Caco-2 (cell line): ENCODE measurements at regions not wholly inside any gene's neighbourhood (a gene's known extent, or its start where the extent isn't known, plus 50 kb on each side); places are given as distances from the start of the nearest gene placed in this dataset.

ENCODE experiments used
- BruUV-seq: library from RNA; stranded (reverse); fragments of 400-500 nt; replicated peaks from 2 replicates; lab custom pipeline; 2021; lab: Mats Ljungman, UMichigan
- CTCF ChIA-PET: fragments of 300-600 bp; sonication (Branson Sonifier 250); formaldehyde crosslinking; loops from one replicate; lab custom pipeline; 2022; ENCODE audit warnings: antibody characterized with exemption; lab: Charles Lee
- POLR2A ChIA-PET: fragments of 300-600 bp; sonication (Branson Sonifier 250); formaldehyde crosslinking; loops from one replicate; lab custom pipeline; 2022; ENCODE audit warnings: antibody characterized with exemption; lab: Charles Lee
- DNase-seq, 2 experiments: peaks; one replicate each; pipeline versions ENCODE4 v3.0.0 to v3.0.0-alpha.2; 2020 to 2022
- H3K27me3 ChIP-seq: replicated peaks from 2 replicates; pipeline ENCODE4 v1.6.0; 2011; ENCODE audit warnings: low read length; ENCODE audit not compliant: control insufficient read depth, insufficient read depth
- H3K36me3 ChIP-seq: 2 replicates; pipeline ENCODE4 v1.5.1; 2011; ENCODE audit warnings: low read length; ENCODE audit not compliant: control insufficient read depth, insufficient read depth
- H3K4me1 ChIP-seq: fragments of 250-450 bp; sonication (Bioruptor Pico); 2 replicates; pipeline ENCODE4 v1.5.1; 2020; ENCODE audit warnings: mild to moderate bottlenecking
- H3K4me3 ChIP-seq: 2 replicates; pipeline ENCODE4 v1.5.1; 2011; ENCODE audit warnings: low read depth, mild to moderate bottlenecking, control low read depth, low read length
- H3K9me3 ChIP-seq: fragments of 250-450 bp; sonication (Bioruptor Pico); 2 replicates; pipeline ENCODE4 v1.5.1; 2020; ENCODE audit warnings: mild to moderate bottlenecking, moderate library complexity
- H3K27ac Mint-ChIP-seq: one replicate; pipeline ENCODE4 v1.8.0; 2022; ENCODE audit warnings: mixed read lengths; ENCODE audit not compliant: unreplicated experiment
- H3K27me3 Mint-ChIP-seq: one replicate; pipeline ENCODE4 v1.8.0; 2022; ENCODE audit warnings: mixed read lengths; ENCODE audit not compliant: insufficient read depth, unreplicated experiment
- H3K36me3 Mint-ChIP-seq: one replicate; pipeline ENCODE4 v1.8.0; 2022; ENCODE audit warnings: mild to moderate bottlenecking, mixed read lengths; ENCODE audit not compliant: insufficient read depth, unreplicated experiment
- H3K4me1 Mint-ChIP-seq: one replicate; pipeline ENCODE4 v1.8.0; 2022; ENCODE audit warnings: low read depth, mixed read lengths; ENCODE audit not compliant: unreplicated experiment
- H3K4me3 Mint-ChIP-seq: one replicate; pipeline ENCODE4 v1.8.0; 2022; ENCODE audit warnings: mild to moderate bottlenecking, moderate library complexity, mixed read lengths; ENCODE audit not compliant: unreplicated experiment
- H3K9me3 Mint-ChIP-seq: one replicate; pipeline ENCODE4 v1.8.0; 2022; ENCODE audit warnings: mixed read lengths; ENCODE audit not compliant: unreplicated experiment
- CTCF ChIP-seq, 2 experiments: fragments of 200-600 bp in 1 of 2; IDR thresholded peaks; 1 replicate in 1 of 2; 2 replicates in 1 of 2; pipeline versions ENCODE4 v1.5.1 to v1.8.0; 2011 to 2022; ENCODE audit warnings: antibody characterized with exemption in 1 of 2, control low read depth in 1 of 2, inconsistent platforms in 1 of 2, low read depth in 1 of 2, low read length in 1 of 2, mild to moderate bottlenecking in 1 of 2, moderate library complexity in 1 of 2; ENCODE audit not compliant: insufficient read depth in 1 of 2, severe bottlenecking in 1 of 2, unreplicated experiment in 1 of 2
- intact Hi-C: fragments of 100-400 bp; cut with micrococcal nuclease; formaldehyde crosslinking; loops from one replicate; pipeline ENCODE4 v1.10.0; 2022; ENCODE audit not compliant: unreplicated experiment

GRCh38 chr7:16034353-16034752 is 347.9 kb upstream of the MEOX2 start:
- H3K27me3 ChIP-seq, result no peaks in the 10 kb centered on the region
- ChIA-PET POLR2A (no interaction called here), CTCF (no interaction called here)
- intact Hi-C loops, result no loop called here
- Mint-ChIP-seq H3K27me3 (no peaks in the 10 kb centered on the region), H3K9me3 (peaks cover 11% of the 10 kb centered on the region), H3K4me3 (no peak overlapping the region), H3K36me3 (no peaks in the 10 kb centered on the region), H3K27ac (no peak overlapping the region), H3K4me1 (no peaks in the 10 kb centered on the region)
- no peak for TF ChIP-seq CTCF (IDR thresholded peaks at IDR 0.05; ENCODE audit: insufficient read depth in 1 of 2, low read depth in 1 of 2, low read length in 1 of 2, severe bottlenecking in 1 of 2, unreplicated experiment in 1 of 2)
- H3K9me3 ChIP-seq, result peaks cover 3% of the 10 kb centered on the region; the same call in 1 of the 2 replicates
- H3K4me1 ChIP-seq, result no peaks in the 10 kb centered on the region; the same call in 1 of the 2 replicates
- H3K4me3 ChIP-seq, result no peak overlapping the region
- no peaks in the 10 kb centered on the region for H3K36me3 ChIP-seq
- no TSS peak for BruUV-seq
- DNase-seq, result no peak

GRCh38 chr7:16033233-16033632 is 346.8 kb upstream of the MEOX2 start:
- no peak overlapping the region for H3K27ac Mint-ChIP-seq
- peaks cover 11% of the 10 kb centered on the region for H3K9me3 Mint-ChIP-seq
- no peak overlapping the region for H3K4me3 Mint-ChIP-seq
- no peak for TF ChIP-seq CTCF (IDR thresholded peaks at IDR 0.05; ENCODE audit: insufficient read depth in 1 of 2, low read depth in 1 of 2, low read length in 1 of 2, severe bottlenecking in 1 of 2, unreplicated experiment in 1 of 2)
- H3K9me3 ChIP-seq, result peaks cover 3% of the 10 kb centered on the region; the same call in 1 of the 2 replicates
- H3K27me3 ChIP-seq, result no peaks in the 10 kb centered on the region
- no peak overlapping the region for H3K4me3 ChIP-seq
- intact Hi-C loops, result no loop called here
- no peaks in the 10 kb centered on the region for H3K27me3 Mint-ChIP-seq
- no peak for DNase-seq
- no peaks in the 10 kb centered on the region for H3K36me3 ChIP-seq
- no peaks in the 10 kb centered on the region for H3K36me3 Mint-ChIP-seq
- ChIA-PET CTCF (no interaction called here), POLR2A (no interaction called here)
- no peaks in the 10 kb centered on the region; the same call in 1 of the 2 replicates for H3K4me1 ChIP-seq
- H3K4me1 Mint-ChIP-seq, result no peaks in the 10 kb centered on the region
- BruUV-seq, result no TSS peak

GRCh38 chr7:16028636-16029035 is 342.2 kb upstream of the MEOX2 start:
- Histone ChIP-seq H3K4me1 (no peaks in the 10 kb centered on the region; the same call in 1 of the 2 replicates), H3K27me3 (no peaks in the 10 kb centered on the region), H3K4me3 (no peak overlapping the region), H3K9me3 (peaks cover 3% of the 10 kb centered on the region; the same call in 1 of the 2 replicates), H3K36me3 (no peaks in the 10 kb centered on the region)
- peaks cover 2% of the 10 kb centered on the region for H3K27me3 Mint-ChIP-seq
- CTCF ChIA-PET, result no interaction called here
- no peak overlapping the region for H3K27ac Mint-ChIP-seq
- intact Hi-C loops, result no loop called here
- no peak for TF ChIP-seq CTCF (IDR thresholded peaks at IDR 0.05; ENCODE audit: insufficient read depth in 1 of 2, low read depth in 1 of 2, low read length in 1 of 2, severe bottlenecking in 1 of 2, unreplicated experiment in 1 of 2)
- no peak for DNase-seq
- no peaks in the 10 kb centered on the region for H3K9me3 Mint-ChIP-seq
- H3K36me3 Mint-ChIP-seq, result no peaks in the 10 kb centered on the region
- POLR2A ChIA-PET, result no interaction called here
- no TSS peak for BruUV-seq
- no peak overlapping the region for H3K4me3 Mint-ChIP-seq
- no peaks in the 10 kb centered on the region for H3K4me1 Mint-ChIP-seq
